HepG2 (cell line): ENCODE measurements at regions not wholly inside any gene's neighbourhood (a gene's known extent, or its start where the extent isn't known, plus 50 kb on each side); places are given as distances from the start of the nearest gene placed in this dataset.
"Not testable (repeated sequence)": the region's sequence is repeated elsewhere in the genome, so short reads cannot be mapped to it uniquely, and the experiment has no call there.

Experiments
- ATAC-seq: fragments of 200-7000 bp; cut with Tn5 transposase; 3 replicates; pipeline ENCODE4 v1.9.1; 2020; ENCODE audit warnings: mild to moderate bottlenecking, moderate library complexity
- BruUV-seq: library from RNA; stranded (reverse); fragments of 400-500 nt; replicated peaks from 2 replicates; lab custom pipeline; 2021; lab: Mats Ljungman, UMichigan
- CTCF ChIA-PET: fragments of 300-600 bp; formaldehyde crosslinking; extraction: SDS; loops from one replicate; lab custom pipeline; 2021; ENCODE audit warnings: low total read pairs, inconsistent platforms, low intra/inter-chr PET ratio; lab: Yijun Ruan, JAX
- POLR2A ChIA-PET: fragments of 350-600 bp; sonication (Branson Sonifier 250); formaldehyde crosslinking; loops from one replicate; lab custom pipeline; 2020; ENCODE audit warnings: antibody characterized with exemption, inconsistent platforms; lab: Yijun Ruan, JAX
- DNase-seq: peaks from one replicate; pipeline ENCODE4 v3.0.0-alpha.2; 2015; ENCODE audit warnings: low spot score
- FAIRE-seq: peaks from 3 replicates; lab custom pipeline; 2011; peaks lifted over from hg19 to GRCh38; lab: Jason Lieb, UNC
- H2AFZ ChIP-seq: one replicate; pipeline ENCODE4 v1.6.1; 2011; ENCODE audit warnings: low read length, inconsistent platforms
- H3K27ac ChIP-seq: fragments of 300-600 bp; 3 replicates; pipeline ENCODE4 v1.8.0; 2011; ENCODE audit warnings: mixed run types, mild to moderate bottlenecking, mixed read lengths, low read length, inconsistent platforms; ENCODE audit not compliant: insufficient read depth; ENCODE audit errors: extremely low read length
- H3K27me3 ChIP-seq, 2 experiments: fragments of 200-600 bp in 1 of 2; 2 replicates in 1 of 2; 3 replicates in 1 of 2; pipeline versions ENCODE4 v1.6.0 to v1.8.0; 2011; ENCODE audit warnings: low read length in 2 of 2, mild to moderate bottlenecking in 2 of 2, moderate library complexity in 2 of 2, inconsistent platforms in 1 of 2; ENCODE audit not compliant: insufficient read depth in 2 of 2, control insufficient read depth in 1 of 2
- H3K36me3 ChIP-seq, 2 experiments: fragments of 200-600 bp in 1 of 2; replicated peaks in 1 of 2; 2 replicates in 1 of 2; 3 replicates in 1 of 2; pipeline versions ENCODE4 v1.5.1 to v1.8.0; 2011; ENCODE audit warnings: low read length in 2 of 2, inconsistent platforms in 1 of 2; ENCODE audit not compliant: insufficient read depth in 2 of 2, control insufficient read depth in 1 of 2
- H3K4me1 ChIP-seq: 2 replicates; pipeline ENCODE4 v1.5.1; 2012; ENCODE audit warnings: low read length, inconsistent platforms; ENCODE audit not compliant: insufficient read depth
- H3K4me2 ChIP-seq: 2 replicates; pipeline ENCODE4 v1.6.0; 2011; ENCODE audit warnings: low read depth, low read length, inconsistent platforms
- H3K4me3 ChIP-seq, 3 experiments: fragments of 200-600 bp in 1 of 3; sonication (generic), shearing (Covaris generic) in 1 of 3; replicated peaks in 1 of 3; 2 replicates each; pipeline ENCODE4 v1.5.1; 2011 to 2016; ENCODE audit warnings: low read length in 3 of 3, inconsistent platforms in 2 of 3, low read depth in 2 of 3, mild to moderate bottlenecking in 2 of 3, control low read depth in 1 of 3, mixed read lengths in 1 of 3; ENCODE audit not compliant: insufficient read depth in 1 of 3
- H3K79me2 ChIP-seq: one replicate; pipeline ENCODE4 v1.6.1; 2011; ENCODE audit warnings: low read length, inconsistent platforms; ENCODE audit not compliant: insufficient read depth
- H3K9ac ChIP-seq: 2 replicates; pipeline ENCODE4 v1.6.0; 2011; ENCODE audit warnings: mild to moderate bottlenecking, low read depth, low read length, inconsistent platforms; ENCODE audit not compliant: insufficient read depth
- H3K9me3 ChIP-seq: 2 replicates; pipeline ENCODE4 v1.5.1; 2012; ENCODE audit warnings: mild to moderate bottlenecking, low read length
- H4K20me1 ChIP-seq: 2 replicates; pipeline ENCODE4 v1.6.0; 2011; ENCODE audit warnings: inconsistent platforms, mild to moderate bottlenecking, low read length, moderate library complexity; ENCODE audit not compliant: insufficient read depth
- DRAP1 ChIP-seq: IDR thresholded peaks from 2 replicates; pipeline ENCODE4 v1.6.1; 2016; ENCODE audit warnings: missing genetic modification reagents, missing compliant biosample characterization
- FOXO4 ChIP-seq: sonication (generic); formaldehyde crosslinking; conservative IDR thresholded peaks from 2 replicates; pipeline ENCODE4 v1.8.1; 2023; ENCODE audit warnings: missing genetic modification reagents
- HNRNPLL ChIP-seq: fragments of 200-400 bp; formaldehyde crosslinking; IDR thresholded peaks from 2 replicates; pipeline ENCODE4 v1.6.1; 2017; ENCODE audit warnings: mild to moderate bottlenecking, low read depth, low read length; ENCODE audit not compliant: poor library complexity, severe bottlenecking
- HOXA3 ChIP-seq: sonication (generic); formaldehyde crosslinking; IDR thresholded peaks from 2 replicates; pipeline ENCODE4 v1.5.0; 2020; ENCODE audit warnings: missing genetic modification reagents
- JARID2 ChIP-seq: sonication (generic); formaldehyde crosslinking; IDR thresholded peaks from 2 replicates; pipeline ENCODE4 v1.8.1; 2023; ENCODE audit warnings: missing genetic modification reagents, inconsistent platforms; ENCODE audit not compliant: insufficient replicate concordance
- JUN ChIP-seq: sonication (generic); formaldehyde crosslinking; IDR thresholded peaks from 2 replicates; pipeline ENCODE4 v1.4.0; 2020; ENCODE audit warnings: mild to moderate bottlenecking, missing genetic modification reagents
- KDM3A ChIP-seq: IDR thresholded peaks from 2 replicates; pipeline ENCODE4 v1.6.1; 2018; ENCODE audit warnings: low read depth, missing compliant biosample characterization
- MAFG ChIP-seq: sonication (generic); formaldehyde crosslinking; IDR thresholded peaks from 2 replicates; pipeline ENCODE4 v1.5.1; 2020; ENCODE audit warnings: mild to moderate bottlenecking, missing genetic modification reagents
- POGK ChIP-seq: sonication (generic); formaldehyde crosslinking; conservative IDR thresholded peaks from 2 replicates; pipeline ENCODE4 v1.8.0; 2022; ENCODE audit warnings: mild to moderate bottlenecking, moderate library complexity, missing genetic modification reagents
- RAD21 ChIP-seq: fragments of 450-650 bp; formaldehyde crosslinking; IDR thresholded peaks from 2 replicates; pipeline ENCODE4 v1.5.0; 2020; ENCODE audit warnings: mild to moderate bottlenecking
- RXRB ChIP-seq: IDR thresholded peaks from 2 replicates; pipeline ENCODE4 v1.6.1; 2016; ENCODE audit warnings: borderline replicate concordance, missing genetic modification reagents, missing compliant biosample characterization
- SMC3 ChIP-seq: IDR thresholded peaks from 2 replicates; pipeline ENCODE4 v1.6.1; 2011; ENCODE audit warnings: low read length, improper control_type of control experiment
- SOX6 ChIP-seq, 2 experiments: fragments of 450-650 bp in 1 of 2; sonication (generic) in 1 of 2; formaldehyde crosslinking in 1 of 2; IDR thresholded peaks; 2 replicates each; pipeline versions ENCODE4 v1.4.0 to v1.6.1; 2017 to 2020; ENCODE audit warnings: antibody characterized with exemption in 1 of 2, mild to moderate bottlenecking in 1 of 2, missing genetic modification reagents in 1 of 2
- SSRP1 ChIP-seq: IDR thresholded peaks from 2 replicates; pipeline ENCODE4 v1.6.1; 2016; ENCODE audit warnings: control low read depth
- YEATS2 ChIP-seq: sonication (generic); formaldehyde crosslinking; IDR thresholded peaks from 2 replicates; pipeline ENCODE4 v1.4.0; 2020; ENCODE audit warnings: missing genetic modification reagents, borderline replicate concordance
- ZBTB20 ChIP-seq: sonication (generic); formaldehyde crosslinking; IDR thresholded peaks from 2 replicates; pipeline ENCODE4 v1.8.1; 2023; ENCODE audit warnings: missing genetic modification reagents, low read depth, mild to moderate bottlenecking, borderline replicate concordance
- ZBTB21 ChIP-seq: sonication (generic); formaldehyde crosslinking; IDR thresholded peaks from 2 replicates; pipeline ENCODE4 v1.4.0; 2020; ENCODE audit warnings: missing genetic modification reagents
- WGBS: methylation state at CpG from one replicate; pipeline ENCODE4 v1.1.6; 2017; ENCODE audit warnings: low lambda C conversion rate; 5-methylcytosine and 5-hydroxymethylcytosine counted together
- in situ Hi-C: cut with HindIII; loops from 2 replicates; pipeline ENCODE4 v1.10.0; 2017; ENCODE audit warnings: low pct_unique_long_range_greater_than_20kb; ENCODE audit not compliant: extremely low pct_ligation_motif_present
- intact Hi-C: fragments of 100-400 bp; cut with micrococcal nuclease; formaldehyde crosslinking; loops from one replicate; pipeline ENCODE4 v1.10.0; 2022; ENCODE audit not compliant: unreplicated experiment

- BruUV-seq: no TSS peak
- CTCF ChIA-PET: no interaction called here
- Histone ChIP-seq H3K4me2 (no peak overlapping the region), H3K4me1 (no peaks in the 10 kb centered on the region), H4K20me1 (no peaks in the 10 kb centered on the region), H3K36me3 (no peaks in the 10 kb centered on the region), H3K27me3 (no peaks in the 10 kb centered on the region), H3K79me2 (no peaks in the 10 kb centered on the region), H3K27ac (no peak overlapping the region), H3K9me3 (no peaks in the 10 kb centered on the region), H3K4me3 (no peak overlapping the region), H2AFZ (no peak overlapping the region), H3K9ac (no peak overlapping the region)
- ATAC-seq (no peak), FAIRE-seq (no peak), DNase-seq (no peak)
- TF ChIP-seq KDM3A (no peak), ZBTB20 (CRISPR knock-in tag) (no peak), ZBTB21 (CRISPR knock-in tag) (no peak), SMC3 (no peak), RXRB (CRISPR knock-in tag) (no peak), JUN (CRISPR knock-in tag) (no peak), HOXA3 (CRISPR knock-in tag) (no peak), SSRP1 (CRISPR knock-in tag) (no peak), DRAP1 (no peak), SOX6 (IDR thresholded peaks at IDR 0.05) (no peak), SOX6 (CRISPR knock-in tag; IDR thresholded peaks at IDR 0.05) (no peak), MAFG (CRISPR knock-in tag) (no peak), POGK (CRISPR knock-in tag) (no peak), RAD21 (CRISPR knock-in tag) (no peak), JARID2 (no peak), YEATS2 (CRISPR knock-in tag) (no peak), FOXO4 (no peak), HNRNPLL (no peak)
- intact Hi-C loops: no loop called here
- in situ Hi-C loops: no loop called here
- POLR2A ChIA-PET: no interaction called here
- WGBS: 0% methylated on average over 1 of the region's 1 CpG
These were observed 952.5 kb upstream of the CNTN5 start for GRCh38 chr11:98068251-98068650.

- BruUV-seq, H3K27ac ChIP-seq, CTCF ChIA-PET, H3K79me2 ChIP-seq, DNase-seq, H3K36me3 ChIP-seq, H3K4me2 ChIP-seq, intact Hi-C loops, H3K9ac ChIP-seq, H3K27me3 ChIP-seq, H4K20me1 ChIP-seq, H2AFZ ChIP-seq, H3K4me1 ChIP-seq, H3K9me3 ChIP-seq, POLR2A ChIA-PET, in situ Hi-C loops, FAIRE-seq, H3K4me3 ChIP-seq, ATAC-seq: not testable (repeated sequence)
- 45% methylated on average over 16 of the region's 16 CpGs for WGBS
These were observed 951.6 kb upstream of the CNTN5 start for GRCh38 chr11:98069147-98069546.
